IPS-18a (cell line): ENCODE measurements at regions not wholly inside any gene's neighbourhood (a gene's known extent, or its start where the extent isn't known, plus 50 kb on each side); places are given as distances from the start of the nearest gene placed in this dataset.
"Not testable (repeated sequence)": the region's sequence is repeated elsewhere in the genome, so short reads cannot be mapped to it uniquely, and the experiment has no call there.

Experiments
- H3K27ac ChIP-seq: one replicate; pipeline ENCODE4 v1.5.1; 2013; ENCODE audit warnings: low read length
- H3K27me3 ChIP-seq: one replicate; pipeline ENCODE4 v1.6.1; 2013; ENCODE audit warnings: mild to moderate bottlenecking, low read length; ENCODE audit not compliant: control insufficient read depth, insufficient read depth
- H3K36me3 ChIP-seq: one replicate; pipeline ENCODE4 v1.6.1; 2013; ENCODE audit warnings: low read depth, low read length; ENCODE audit not compliant: control insufficient read depth
- H3K4me1 ChIP-seq: one replicate; pipeline ENCODE4 v1.6.1; 2013; ENCODE audit warnings: low read depth, low read length; ENCODE audit not compliant: control insufficient read depth
- H3K4me3 ChIP-seq: one replicate; pipeline ENCODE4 v1.5.1; 2013; ENCODE audit warnings: low read length
- H3K9ac ChIP-seq: one replicate; pipeline ENCODE4 v1.6.1; 2013; ENCODE audit warnings: mild to moderate bottlenecking, low read length, moderate library complexity
- H3K9me3 ChIP-seq: one replicate; pipeline ENCODE4 v1.6.1; 2013; ENCODE audit warnings: low read depth, low read length; ENCODE audit not compliant: control insufficient read depth

DNA sequence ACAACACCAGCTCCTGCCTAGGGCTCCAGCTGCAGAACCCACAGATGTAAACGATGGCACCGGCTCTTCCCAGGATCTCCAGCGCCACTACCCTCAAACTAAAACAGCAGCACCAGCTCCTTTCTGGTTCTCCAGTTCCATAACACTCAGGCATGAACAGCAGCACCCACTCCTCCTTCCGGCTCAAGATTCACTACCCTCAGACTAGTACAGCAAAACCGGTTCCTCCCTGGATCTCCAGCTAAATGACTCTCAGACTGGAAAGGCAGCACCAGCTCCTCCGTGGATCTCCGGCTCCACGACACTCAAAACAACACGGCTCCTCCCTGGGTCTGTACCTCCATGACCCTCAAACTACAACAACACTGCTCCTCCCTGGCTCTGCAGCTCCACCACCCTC is 325.0 kb downstream of the PREX1 start:
- no peaks in the 10 kb centered on the region for H3K9me3 ChIP-seq
- no peaks in the 10 kb centered on the region for H3K36me3 ChIP-seq
- no peak overlapping the region for H3K4me3 ChIP-seq
- H3K9ac ChIP-seq = no peak overlapping the region
- no peak overlapping the region for H3K27ac ChIP-seq
- H3K27me3 ChIP-seq = no peaks in the 10 kb centered on the region
- H3K4me1 ChIP-seq = no peaks in the 10 kb centered on the region

DNA sequence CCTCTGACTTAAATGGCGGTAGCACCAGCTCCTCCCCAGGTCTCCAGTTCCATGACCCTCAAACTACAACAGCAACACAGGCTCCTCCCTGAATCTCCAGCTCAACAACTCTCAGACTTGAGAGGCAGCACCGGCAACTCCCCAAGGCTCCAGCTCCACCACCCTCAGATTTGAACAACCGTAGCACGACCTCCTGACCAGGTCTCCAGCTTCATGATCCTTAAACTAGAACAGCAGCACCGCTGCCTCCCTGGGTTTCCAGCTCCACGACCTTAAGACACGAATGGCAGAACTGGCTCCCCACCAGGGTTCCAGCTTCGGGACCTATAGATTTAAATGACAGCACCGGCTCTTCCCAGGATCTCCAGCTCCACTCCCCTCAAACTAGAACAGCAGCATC is 325.8 kb downstream of the PREX1 start:
- H3K27me3 ChIP-seq = no peaks in the 10 kb centered on the region
- no peaks in the 10 kb centered on the region for H3K4me1 ChIP-seq
- H3K9me3 ChIP-seq = no peaks in the 10 kb centered on the region
- H3K36me3 ChIP-seq = no peaks in the 10 kb centered on the region
- H3K27ac ChIP-seq = no peak overlapping the region
- H3K4me3 ChIP-seq = no peak overlapping the region
- no peak overlapping the region for H3K9ac ChIP-seq

DNA sequence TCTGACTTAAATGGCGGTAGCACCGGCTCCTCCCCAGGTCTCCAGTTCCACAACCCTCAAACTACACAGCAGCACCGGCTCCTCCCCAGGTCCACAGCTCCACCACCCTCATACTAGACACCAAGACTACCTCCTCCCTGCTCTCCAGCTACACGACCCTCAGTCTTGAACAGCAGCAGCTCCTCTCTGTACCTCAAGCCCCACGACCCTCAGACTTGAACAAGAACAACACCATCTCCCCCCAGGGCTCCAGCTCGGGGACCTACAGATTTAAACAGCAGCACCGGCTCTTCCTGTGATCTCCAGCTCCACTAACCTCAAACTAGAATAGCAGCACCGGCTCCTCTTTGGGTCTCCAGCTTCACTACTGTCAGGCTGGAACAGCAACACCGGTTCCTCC is 326.9 kb downstream of the PREX1 start:
- not testable (repeated sequence) for H3K4me3 ChIP-seq, H3K36me3 ChIP-seq, H3K9me3 ChIP-seq, H3K27me3 ChIP-seq, H3K9ac ChIP-seq, H3K27ac ChIP-seq, H3K4me1 ChIP-seq

DNA sequence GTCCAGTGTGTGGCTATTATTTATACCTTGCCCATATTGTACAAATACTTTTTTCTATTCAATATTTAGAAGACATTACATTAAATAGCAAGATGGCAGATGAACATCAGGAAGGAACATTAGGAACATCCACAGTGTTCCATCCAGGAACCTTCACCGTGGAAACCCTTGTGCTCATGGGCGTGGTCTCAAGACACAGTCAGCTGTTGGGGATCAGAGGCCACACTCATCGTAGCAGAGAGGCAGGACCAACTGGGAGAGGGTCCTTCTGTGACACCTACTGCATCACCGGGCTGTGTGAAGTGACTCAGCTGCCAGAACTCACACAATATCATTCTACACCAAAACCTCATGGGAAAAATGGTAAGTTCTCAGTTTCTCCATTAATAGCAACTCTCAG is 328.9 kb downstream of the PREX1 start:
- not testable (repeated sequence) for H3K36me3 ChIP-seq, H3K9me3 ChIP-seq, H3K9ac ChIP-seq, H3K4me1 ChIP-seq, H3K27me3 ChIP-seq, H3K4me3 ChIP-seq, H3K27ac ChIP-seq

DNA sequence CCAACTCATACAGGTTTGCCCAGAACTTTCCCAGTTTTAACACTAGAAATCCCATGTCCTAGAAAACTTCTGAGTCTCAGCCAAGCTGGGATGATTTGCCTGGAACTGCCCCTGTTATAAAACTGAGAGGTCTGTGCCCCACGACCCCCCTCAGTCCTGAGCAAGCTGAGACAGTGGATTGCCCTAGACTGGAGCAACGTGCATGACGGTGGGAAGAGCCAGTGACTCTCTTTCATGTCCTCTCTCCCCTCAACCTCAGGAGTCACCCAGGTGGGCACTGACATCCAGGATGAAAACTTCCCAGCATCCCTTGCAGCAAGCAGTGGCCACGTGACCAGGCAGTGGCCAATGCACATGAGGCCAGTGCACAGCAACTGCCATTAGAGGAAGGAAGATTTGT is 329.7 kb downstream of the PREX1 start:
- H3K9ac ChIP-seq, H3K36me3 ChIP-seq, H3K27me3 ChIP-seq, H3K4me1 ChIP-seq, H3K9me3 ChIP-seq, H3K4me3 ChIP-seq, H3K27ac ChIP-seq: not testable (repeated sequence)

DNA sequence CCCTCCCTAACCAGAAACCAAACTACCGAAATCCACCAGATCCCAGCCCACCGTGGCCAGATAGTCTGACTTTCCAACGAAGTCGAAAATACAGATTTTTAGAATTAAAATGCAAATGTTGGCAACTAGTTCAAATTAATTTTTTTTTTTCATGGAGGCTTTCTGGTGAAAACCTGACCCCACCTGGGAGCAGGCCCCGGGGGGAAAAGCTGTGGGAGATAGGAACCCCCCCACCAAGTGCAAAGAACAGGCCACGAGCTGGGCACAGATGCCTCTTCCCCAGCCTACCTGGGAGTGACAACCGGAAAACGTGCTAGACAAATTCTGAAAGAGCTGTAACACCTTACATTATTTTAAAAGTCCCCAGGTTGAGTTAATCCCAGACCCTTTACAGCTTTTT is 333.8 kb downstream of the PREX1 start:
- H3K9ac ChIP-seq = no peak overlapping the region
- H3K9me3 ChIP-seq = no peaks in the 10 kb centered on the region
- H3K4me1 ChIP-seq = no peaks in the 10 kb centered on the region
- H3K4me3 ChIP-seq = no peak overlapping the region
- H3K27ac ChIP-seq = no peak overlapping the region
- no peaks in the 10 kb centered on the region for H3K27me3 ChIP-seq
- H3K36me3 ChIP-seq = no peaks in the 10 kb centered on the region

DNA sequence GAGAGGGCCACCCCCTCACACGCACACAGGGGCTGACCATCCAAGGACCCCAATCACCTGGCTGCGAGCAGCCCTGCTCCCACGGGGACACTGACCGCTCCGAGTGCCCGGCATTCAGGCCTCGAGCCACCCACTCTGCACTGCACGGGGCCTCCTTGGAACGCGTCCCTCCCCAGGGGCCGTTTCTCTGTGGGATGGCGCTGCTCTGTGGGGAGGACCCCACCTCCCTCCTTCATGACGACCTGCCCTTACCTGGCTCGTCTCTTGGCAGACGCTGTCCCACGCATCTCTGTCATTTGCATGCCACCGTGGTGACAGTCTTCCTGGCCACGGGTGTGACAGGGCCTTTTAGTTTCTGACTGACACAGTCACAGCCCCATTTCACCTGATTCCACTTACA is 334.5 kb downstream of the PREX1 start:
- H3K27ac ChIP-seq, H3K4me1 ChIP-seq, H3K27me3 ChIP-seq, H3K9ac ChIP-seq, H3K36me3 ChIP-seq, H3K9me3 ChIP-seq, H3K4me3 ChIP-seq: not testable (repeated sequence)

DNA sequence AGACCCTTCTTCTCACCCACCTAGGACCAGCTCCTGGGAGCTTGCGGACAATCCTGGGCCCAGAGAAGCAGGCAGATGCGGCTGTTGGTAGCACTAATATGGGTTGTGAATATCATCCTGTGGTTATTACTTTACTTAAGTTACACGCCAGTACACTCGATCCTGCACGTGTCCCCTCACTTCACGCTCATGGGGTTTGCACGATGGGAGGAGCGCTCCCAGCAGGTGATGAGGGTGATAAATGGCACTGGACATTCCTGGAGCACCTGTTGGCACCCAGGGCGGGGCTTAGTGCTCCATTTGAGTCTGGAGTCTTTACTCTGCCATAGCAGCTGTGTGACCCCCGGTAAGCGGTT is 335.1 kb downstream of the PREX1 start:
- H3K4me1 ChIP-seq = no peaks in the 10 kb centered on the region
- no peaks in the 10 kb centered on the region for H3K36me3 ChIP-seq
- H3K9ac ChIP-seq = no peak overlapping the region
- H3K9me3 ChIP-seq = no peaks in the 10 kb centered on the region
- no peak overlapping the region for H3K4me3 ChIP-seq
- H3K27me3 ChIP-seq = no peaks in the 10 kb centered on the region
- no peak overlapping the region for H3K27ac ChIP-seq

DNA sequence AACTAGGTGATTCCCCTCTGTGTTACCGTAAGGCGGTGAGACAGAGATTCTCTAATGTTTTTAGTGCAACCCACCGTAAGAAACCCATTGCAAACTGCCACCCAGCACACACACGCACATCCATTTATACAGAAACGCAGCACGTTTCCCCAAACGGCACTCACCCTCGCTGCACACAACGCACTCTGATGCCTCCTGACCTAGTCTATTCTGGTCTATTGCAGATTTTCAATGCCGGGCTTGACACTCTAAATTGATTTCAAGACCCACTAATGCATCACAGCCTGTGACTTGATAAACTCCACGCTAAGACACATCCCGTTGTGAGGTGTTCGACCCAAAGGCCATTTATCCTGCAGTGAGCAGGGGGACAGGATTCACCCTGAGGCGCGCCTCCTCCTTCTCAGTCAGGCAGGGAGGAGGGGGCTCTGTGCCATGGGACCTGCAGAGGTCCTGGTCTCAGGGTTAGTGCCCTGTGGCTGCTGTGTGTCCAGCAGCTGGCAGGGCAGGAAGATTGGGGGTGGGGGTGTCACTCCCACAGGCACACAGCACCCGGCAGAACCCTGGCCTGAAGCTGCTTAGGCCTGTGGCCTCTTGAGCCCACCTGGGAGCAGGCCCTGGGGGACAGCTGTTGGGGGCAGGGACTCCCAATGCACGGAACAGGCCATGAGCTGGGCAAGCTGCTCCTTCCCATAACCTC is 335.6 kb downstream of the PREX1 start:
- no peak overlapping the region for H3K9ac ChIP-seq
- no peaks in the 10 kb centered on the region for H3K9me3 ChIP-seq
- H3K4me3 ChIP-seq = no peak overlapping the region
- H3K4me1 ChIP-seq = no peaks in the 10 kb centered on the region
- no peaks in the 10 kb centered on the region for H3K36me3 ChIP-seq
- no peaks in the 10 kb centered on the region for H3K27me3 ChIP-seq
- no peak overlapping the region for H3K27ac ChIP-seq

DNA sequence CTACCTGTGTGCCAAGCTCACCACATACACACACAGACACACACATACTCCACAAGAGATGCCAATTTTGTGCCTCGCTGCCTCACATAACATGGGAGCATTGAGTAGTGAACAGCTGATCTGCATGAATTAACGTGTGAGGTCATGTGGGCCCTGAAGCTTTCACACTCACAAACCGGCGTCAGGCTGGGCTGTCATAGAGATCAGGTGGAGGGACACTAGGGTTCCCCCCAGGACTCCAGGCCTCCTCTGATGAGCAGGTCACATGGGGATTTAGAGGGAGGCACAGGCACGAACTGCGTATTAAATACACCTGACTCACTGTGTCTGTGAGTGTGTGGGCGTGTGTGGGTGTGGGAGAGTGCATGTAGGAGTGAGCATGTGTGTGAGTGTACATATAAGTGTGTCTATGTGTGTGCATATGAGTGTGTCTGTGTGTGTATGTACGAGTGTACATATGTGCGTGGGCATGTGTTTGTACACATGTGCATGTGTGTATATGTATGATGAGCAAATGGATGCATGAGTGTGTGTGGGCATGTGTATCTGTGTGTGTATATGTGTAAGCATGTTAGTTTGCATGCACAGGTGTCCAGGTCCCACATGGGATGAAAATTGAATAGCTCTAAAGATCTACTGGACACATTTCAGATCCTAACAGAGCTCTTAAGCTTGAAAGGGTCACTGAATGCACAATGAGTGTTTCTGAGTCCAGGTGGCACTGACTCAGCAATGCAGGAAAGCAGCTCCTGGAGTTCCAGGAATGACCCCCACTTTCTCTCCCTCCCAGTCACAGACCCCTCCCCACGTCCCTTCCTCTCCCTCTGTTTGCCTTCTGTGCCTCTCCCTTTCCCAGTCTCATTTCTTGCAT is 336.6 kb downstream of the PREX1 start:
- Histone ChIP-seq H3K36me3 (no peaks in the 10 kb centered on the region), H3K27ac (no peak overlapping the region), H3K9me3 (no peaks in the 10 kb centered on the region), H3K4me3 (no peak overlapping the region), H3K27me3 (no peaks in the 10 kb centered on the region), H3K4me1 (peaks cover 2% of the 10 kb centered on the region), H3K9ac (no peak overlapping the region)

DNA sequence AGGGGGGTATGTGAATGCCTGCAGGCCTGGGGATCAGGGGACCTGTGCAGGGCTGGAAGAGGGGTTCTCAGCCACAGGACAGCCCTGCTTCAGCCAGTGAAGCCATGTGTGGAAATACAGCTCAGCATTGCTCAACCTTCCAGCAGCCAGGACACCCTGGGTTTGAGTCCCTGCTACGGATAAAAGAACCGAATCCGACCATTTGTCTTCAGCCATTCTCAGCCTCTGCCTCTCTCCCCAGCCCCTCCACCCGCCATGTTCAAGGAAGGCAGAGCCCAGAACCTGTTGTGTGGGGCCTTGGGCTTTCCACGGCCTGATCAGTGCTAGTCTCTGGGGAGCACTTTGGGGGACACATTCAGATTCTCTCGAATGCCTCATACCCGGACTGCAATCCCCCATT is 337.5 kb downstream of the PREX1 start:
- H3K27ac ChIP-seq = not testable (repeated sequence)

DNA sequence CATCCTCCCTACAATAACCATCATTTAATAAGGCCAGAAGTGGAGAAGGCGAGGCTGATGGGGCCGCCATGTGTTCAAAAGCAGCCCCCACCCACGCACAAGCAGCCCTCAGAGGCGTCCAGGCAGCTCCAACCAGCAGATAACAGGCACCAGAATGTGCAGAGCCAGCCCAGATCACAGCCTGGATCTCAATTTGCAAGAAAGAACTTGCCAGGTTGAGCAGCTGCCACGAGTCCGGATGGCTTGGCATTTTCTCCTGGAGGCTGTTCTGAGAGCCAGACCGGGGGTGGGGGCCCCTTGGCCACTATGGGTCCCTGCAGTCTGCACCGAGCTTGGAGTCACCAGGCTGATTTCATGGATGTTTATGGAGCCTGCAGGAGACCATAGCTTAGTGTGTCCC is 338.1 kb downstream of the PREX1 start:
- Histone ChIP-seq H3K9ac (no peak overlapping the region), H3K4me1 (peaks cover 4% of the 10 kb centered on the region), H3K4me3 (no peak overlapping the region), H3K27ac (no peak overlapping the region), H3K36me3 (no peaks in the 10 kb centered on the region), H3K27me3 (no peaks in the 10 kb centered on the region), H3K9me3 (no peaks in the 10 kb centered on the region)

More for the DNA sequence above, 337.5 kb downstream of the PREX1 start:
- not testable (repeated sequence) for H3K4me1 ChIP-seq, H3K36me3 ChIP-seq, H3K27me3 ChIP-seq, H3K4me3 ChIP-seq, H3K9me3 ChIP-seq, H3K9ac ChIP-seq
